SK-N-SH (cell line): ENCODE measurements at regions not wholly inside any gene's neighbourhood (a gene's known extent, or its start where the extent isn't known, plus 50 kb on each side); places are given as distances from the start of the nearest gene placed in this dataset.

Experiments used
- ELF1 ChIP-seq: IDR thresholded peaks from 2 replicates; pipeline ENCODE4 v1.4.0; 2012
- FOXJ3 ChIP-seq: sonication (generic); formaldehyde crosslinking; IDR thresholded peaks from 2 replicates; pipeline ENCODE4 v1.5.1; 2020; ENCODE audit warnings: mild to moderate bottlenecking, missing genetic modification reagents
- FOXM1 ChIP-seq: IDR thresholded peaks from 2 replicates; pipeline ENCODE4 v1.4.0; 2012; ENCODE audit warnings: low read depth, mild to moderate bottlenecking
- GATA2 ChIP-seq: sonication (generic); formaldehyde crosslinking; IDR thresholded peaks from 2 replicates; pipeline ENCODE4 v1.5.0; 2020; ENCODE audit warnings: mild to moderate bottlenecking, missing genetic modification reagents
- JUND ChIP-seq: IDR thresholded peaks from 2 replicates; pipeline ENCODE4 v1.4.0; 2012
- MEF2A ChIP-seq: IDR thresholded peaks from 2 replicates; pipeline ENCODE4 v1.4.0; 2012; ENCODE audit warnings: low read depth, borderline replicate concordance
- MXI1 ChIP-seq: IDR thresholded peaks from 2 replicates; pipeline ENCODE4 v1.6.1; 2012; ENCODE audit warnings: mild to moderate bottlenecking, low read depth, low read length, improper control_type of control experiment
- NFIC ChIP-seq: IDR thresholded peaks from 2 replicates; pipeline ENCODE4 v1.4.0; 2012; ENCODE audit warnings: borderline replicate concordance
- NRF1 ChIP-seq: IDR thresholded peaks from 2 replicates; pipeline ENCODE4 v1.6.1; 2012; ENCODE audit warnings: low read depth, mild to moderate bottlenecking, low read length
- RAD21 ChIP-seq: IDR thresholded peaks from 2 replicates; pipeline ENCODE4 v1.6.1; 2012; ENCODE audit warnings: mild to moderate bottlenecking, low read length
- REST ChIP-seq: IDR thresholded peaks from 2 replicates; pipeline ENCODE4 v1.6.1; 2012; ENCODE audit warnings: mild to moderate bottlenecking, low read depth, low read length, moderate library complexity
- RFX5 ChIP-seq: IDR thresholded peaks from 2 replicates; pipeline ENCODE4 v1.6.1; 2012; ENCODE audit warnings: mild to moderate bottlenecking, improper control_type of control experiment, low read length
- SMC3 ChIP-seq: IDR thresholded peaks from 2 replicates; pipeline ENCODE4 v1.6.1; 2012; ENCODE audit warnings: low read depth, low read length, improper control_type of control experiment
- TAF1 ChIP-seq: IDR thresholded peaks from 2 replicates; pipeline ENCODE4 v1.6.1; 2012; ENCODE audit warnings: low read depth, mild to moderate bottlenecking, low read length, moderate library complexity, borderline replicate concordance
- TCF12 ChIP-seq: IDR thresholded peaks from 2 replicates; pipeline ENCODE4 v1.4.0; 2012
- TEAD4 ChIP-seq: IDR thresholded peaks from 2 replicates; pipeline ENCODE4 v1.4.0; 2012; ENCODE audit warnings: mild to moderate bottlenecking, borderline replicate concordance; ENCODE audit not compliant: insufficient read depth
- TF ChIP-seq, protein P1 (sequence below): IDR thresholded peaks from 2 replicates; pipeline ENCODE4 v1.4.0; 2012; ENCODE audit warnings: low read depth
- TF ChIP-seq, protein P2 (sequence below): fragments of 150-350 bp; IDR thresholded peaks from 2 replicates; pipeline ENCODE4 v1.6.1; 2017; ENCODE audit warnings: antibody characterized with exemption, low read length, low read depth, borderline replicate concordance
- TF ChIP-seq, protein P3 (sequence below): IDR thresholded peaks from 2 replicates; pipeline ENCODE4 v1.4.0; 2012; ENCODE audit warnings: low read depth, borderline replicate concordance
- TF ChIP-seq, protein P4 (sequence below): fragments of 150-350 bp; IDR thresholded peaks from 2 replicates; pipeline ENCODE4 v1.6.1; 2016; ENCODE audit warnings: mild to moderate bottlenecking, low read depth, low read length

- TF ChIP-seq TEAD4, result 0 out of 2 replicates have a peak, but pooled peaks have one; percentile 26
- TF ChIP-seq SMC3, result no peak
- TF ChIP-seq TCF12, result peak; percentile 91
- no peak for TF ChIP-seq MEF2A
- TF ChIP-seq ELF1, result no peak
- no peak for TF ChIP-seq TAF1
- no peak for TF ChIP-seq FOXM1
- TF ChIP-seq, protein P1, sequence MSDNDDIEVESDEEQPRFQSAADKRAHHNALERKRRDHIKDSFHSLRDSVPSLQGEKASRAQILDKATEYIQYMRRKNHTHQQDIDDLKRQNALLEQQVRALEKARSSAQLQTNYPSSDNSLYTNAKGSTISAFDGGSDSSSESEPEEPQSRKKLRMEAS, result no peak
- TF ChIP-seq, protein P2, sequence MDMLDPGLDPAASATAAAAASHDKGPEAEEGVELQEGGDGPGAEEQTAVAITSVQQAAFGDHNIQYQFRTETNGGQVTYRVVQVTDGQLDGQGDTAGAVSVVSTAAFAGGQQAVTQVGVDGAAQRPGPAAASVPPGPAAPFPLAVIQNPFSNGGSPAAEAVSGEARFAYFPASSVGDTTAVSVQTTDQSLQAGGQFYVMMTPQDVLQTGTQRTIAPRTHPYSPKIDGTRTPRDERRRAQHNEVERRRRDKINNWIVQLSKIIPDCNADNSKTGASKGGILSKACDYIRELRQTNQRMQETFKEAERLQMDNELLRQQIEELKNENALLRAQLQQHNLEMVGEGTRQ, result no peak
- peak; percentile 90 for TF ChIP-seq FOXJ3
- no peak for TF ChIP-seq REST
- TF ChIP-seq NRF1, result no peak
- TF ChIP-seq, protein P3, sequence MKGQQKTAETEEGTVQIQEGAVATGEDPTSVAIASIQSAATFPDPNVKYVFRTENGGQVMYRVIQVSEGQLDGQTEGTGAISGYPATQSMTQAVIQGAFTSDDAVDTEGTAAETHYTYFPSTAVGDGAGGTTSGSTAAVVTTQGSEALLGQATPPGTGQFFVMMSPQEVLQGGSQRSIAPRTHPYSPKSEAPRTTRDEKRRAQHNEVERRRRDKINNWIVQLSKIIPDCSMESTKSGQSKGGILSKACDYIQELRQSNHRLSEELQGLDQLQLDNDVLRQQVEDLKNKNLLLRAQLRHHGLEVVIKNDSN, result no peak
- TF ChIP-seq RFX5, result no peak
- TF ChIP-seq NFIC, result no peak
- no peak; the same call in 1 of the 2 replicates for TF ChIP-seq RAD21
- TF ChIP-seq MXI1, result peak; percentile 79
- TF ChIP-seq JUND, result 0 out of 2 replicates have a peak, but pooled peaks have one; percentile 18
- TF ChIP-seq, protein P4, sequence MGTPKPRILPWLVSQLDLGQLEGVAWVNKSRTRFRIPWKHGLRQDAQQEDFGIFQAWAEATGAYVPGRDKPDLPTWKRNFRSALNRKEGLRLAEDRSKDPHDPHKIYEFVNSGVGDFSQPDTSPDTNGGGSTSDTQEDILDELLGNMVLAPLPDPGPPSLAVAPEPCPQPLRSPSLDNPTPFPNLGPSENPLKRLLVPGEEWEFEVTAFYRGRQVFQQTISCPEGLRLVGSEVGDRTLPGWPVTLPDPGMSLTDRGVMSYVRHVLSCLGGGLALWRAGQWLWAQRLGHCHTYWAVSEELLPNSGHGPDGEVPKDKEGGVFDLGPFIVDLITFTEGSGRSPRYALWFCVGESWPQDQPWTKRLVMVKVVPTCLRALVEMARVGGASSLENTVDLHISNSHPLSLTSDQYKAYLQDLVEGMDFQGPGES, result no peak
- TF ChIP-seq GATA2 (CRISPR knock-in tag), result peak; percentile 82
- TF ChIP-seq, all 33 proteins: peak for 11
Measured at GRCh38 chr10:52621635-52622079, 150.9 kb downstream of the MBL2 start (continued).
